Upper lobe of left lung (tissue), 4 donors: ENCODE measurements at regions not wholly inside any gene's neighbourhood (a gene's known extent, or its start where the extent isn't known, plus 50 kb on each side); places are given as distances from the start of the nearest gene placed in this dataset.

Source experiments
- CTCF ChIP-seq, 6 experiments: fragments of 450-650 bp in 4 of 6; fragments of 200-600 bp in 2 of 6; sonication (generic) in 2 of 6; IDR thresholded peaks; one replicate each; pipeline ENCODE4 v1.5.1; 2016 to 2019; ENCODE audit warnings: antibody characterized with exemption in 6 of 6
- POLR2A ChIP-seq, 4 donors: fragments of 450-650 bp; IDR thresholded peaks; one replicate each; pipeline ENCODE4 v1.5.1; 2016 to 2017; ENCODE audit warnings: antibody characterized with exemption in 4 of 4, mild to moderate bottlenecking in 2 of 4
- POLR2AphosphoS5 ChIP-seq, 2 donors: sonication (generic); formaldehyde crosslinking; IDR thresholded peaks; one replicate each; pipeline ENCODE4 v1.5.1; 2017; ENCODE audit warnings: antibody characterized with exemption in 2 of 2

- TF ChIP-seq POLR2AphosphoS5 (IDR thresholded peaks at IDR 0.05), result no peak
- TF ChIP-seq CTCF (IDR thresholded peaks at IDR 0.05), result no peak
- no peak for TF ChIP-seq POLR2A (IDR thresholded peaks at IDR 0.05)
Measured at GRCh38 chr13:26993780-26994179, 177.8 kb downstream of the USP12 start.
